ENCODE measurements at regions not wholly inside any gene's neighbourhood (a gene's known extent, or its start where the extent isn't known, plus 50 kb on each side); places are given as distances from the start of the nearest gene placed in this dataset.

DNA sequence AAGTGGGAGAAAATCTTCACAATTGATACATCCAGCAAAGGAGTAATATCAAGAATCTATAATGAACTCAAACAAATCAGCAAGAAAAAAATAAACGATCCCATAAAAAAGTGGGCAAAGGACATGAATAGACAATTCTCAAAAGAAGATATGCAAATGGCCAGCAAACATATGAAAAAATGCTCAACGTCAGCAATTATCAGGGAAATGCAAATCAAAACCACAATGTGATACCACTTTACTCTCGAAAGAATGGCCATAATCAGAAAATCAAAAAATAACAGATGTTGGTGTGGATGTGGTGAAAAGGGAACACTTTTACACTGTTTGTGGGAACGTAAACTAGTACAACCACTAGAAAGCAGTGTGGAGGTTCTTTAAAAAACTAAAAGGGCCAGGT is 114.3 kb upstream of the CCSER1 start:
- Histone ChIP-seq H3K36me3 (ENCODE audit: control insufficient read depth in 2 of 2, insufficient read depth in 1 of 2, low read length in 2 of 2) (no peaks in the 10 kb centered on the region), H3K27ac (ENCODE audit: extremely low read depth, low read depth, low read length) (no peak overlapping the region), H3K4me1 (ENCODE audit: control insufficient read depth, insufficient read depth, low read length) (no peaks in the 10 kb centered on the region), H3K9me3 (ENCODE audit: control insufficient read depth, insufficient read depth, low read depth, low read length) (no peaks in the 10 kb centered on the region), H3K4me3 (ENCODE audit: low read depth, low read length) (no peak overlapping the region)
- no peak for TF ChIP-seq TCF7L2 (IDR thresholded peaks at IDR 0.05; ENCODE audit: borderline replicate concordance, low read depth, low read length)
- TF ChIP-seq SETDB1 (IDR thresholded peaks at IDR 0.05; ENCODE audit: insufficient read length, low read length): no peak
- no peak for TF ChIP-seq ZNF548 (tag by site-specific recombination; IDR thresholded peaks at IDR 0.05)
- TF ChIP-seq KLF7 (tag by site-specific recombination; IDR thresholded peaks at IDR 0.05; ENCODE audit: borderline replicate concordance): no peak
- CTCF ChIA-PET: no interaction called here
- POLR2A ChIA-PET: no interaction called here

- TF ChIP-seq, protein P1, sequence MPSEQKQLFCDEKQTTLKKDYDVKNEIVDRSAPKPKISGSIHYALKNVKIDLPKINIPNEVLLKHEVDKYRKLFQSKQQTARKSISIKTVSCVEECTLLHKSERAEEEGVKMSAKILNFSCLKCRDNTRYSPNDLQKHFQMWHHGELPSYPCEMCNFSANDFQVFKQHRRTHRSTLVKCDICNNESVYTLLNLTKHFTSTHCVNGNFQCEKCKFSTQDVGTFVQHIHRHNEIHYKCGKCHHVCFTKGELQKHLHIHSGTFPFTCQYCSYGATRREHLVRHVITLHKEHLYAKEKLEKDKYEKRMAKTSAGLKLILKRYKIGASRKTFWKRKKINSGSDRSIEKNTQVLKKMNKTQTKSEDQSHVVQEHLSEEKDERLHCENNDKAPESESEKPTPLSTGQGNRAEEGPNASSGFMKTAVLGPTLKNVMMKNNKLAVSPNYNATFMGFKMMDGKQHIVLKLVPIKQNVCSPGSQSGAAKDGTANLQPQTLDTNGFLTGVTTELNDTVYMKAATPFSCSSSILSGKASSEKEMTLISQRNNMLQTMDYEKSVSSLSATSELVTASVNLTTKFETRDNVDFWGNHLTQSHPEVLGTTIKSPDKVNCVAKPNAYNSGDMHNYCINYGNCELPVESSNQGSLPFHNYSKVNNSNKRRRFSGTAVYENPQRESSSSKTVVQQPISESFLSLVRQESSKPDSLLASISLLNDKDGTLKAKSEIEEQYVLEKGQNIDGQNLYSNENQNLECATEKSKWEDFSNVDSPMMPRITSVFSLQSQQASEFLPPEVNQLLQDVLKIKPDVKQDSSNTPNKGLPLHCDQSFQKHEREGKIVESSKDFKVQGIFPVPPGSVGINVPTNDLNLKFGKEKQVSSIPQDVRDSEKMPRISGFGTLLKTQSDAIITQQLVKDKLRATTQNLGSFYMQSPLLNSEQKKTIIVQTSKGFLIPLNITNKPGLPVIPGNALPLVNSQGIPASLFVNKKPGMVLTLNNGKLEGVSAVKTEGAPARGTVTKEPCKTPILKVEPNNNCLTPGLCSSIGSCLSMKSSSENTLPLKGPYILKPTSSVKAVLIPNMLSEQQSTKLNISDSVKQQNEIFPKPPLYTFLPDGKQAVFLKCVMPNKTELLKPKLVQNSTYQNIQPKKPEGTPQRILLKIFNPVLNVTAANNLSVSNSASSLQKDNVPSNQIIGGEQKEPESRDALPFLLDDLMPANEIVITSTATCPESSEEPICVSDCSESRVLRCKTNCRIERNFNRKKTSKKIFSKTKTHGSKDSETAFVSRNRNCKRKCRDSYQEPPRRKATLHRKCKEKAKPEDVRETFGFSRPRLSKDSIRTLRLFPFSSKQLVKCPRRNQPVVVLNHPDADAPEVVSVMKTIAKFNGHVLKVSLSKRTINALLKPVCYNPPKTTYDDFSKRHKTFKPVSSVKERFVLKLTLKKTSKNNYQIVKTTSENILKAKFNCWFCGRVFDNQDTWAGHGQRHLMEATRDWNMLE (tag by site-specific recombination; conservative IDR thresholded peaks at IDR 0.05; ENCODE audit: low read depth): no peak
- TF ChIP-seq ZNF391 (tag by site-specific recombination; IDR thresholded peaks at IDR 0.05; ENCODE audit: borderline replicate concordance, low read depth) (no peak), ZNF513 (tag by site-specific recombination; IDR thresholded peaks at IDR 0.05) (no peak), ZNF10 (tag by site-specific recombination; IDR thresholded peaks at IDR 0.05) (no peak), MYNN (tag by site-specific recombination; IDR thresholded peaks at IDR 0.05; ENCODE audit: borderline replicate concordance) (no peak), ZNF350 (tag by site-specific recombination; IDR thresholded peaks at IDR 0.05) (no peak), ZSCAN16 (tag by site-specific recombination; IDR thresholded peaks at IDR 0.05) (no peak), ZFP41 (tag by site-specific recombination; IDR thresholded peaks at IDR 0.05; ENCODE audit: borderline replicate concordance) (no peak), ZNF169 (tag by site-specific recombination; IDR thresholded peaks at IDR 0.05) (no peak), ZNF658 (tag by site-specific recombination; IDR thresholded peaks at IDR 0.05) (no peak), ZNF335 (tag by site-specific recombination; conservative IDR thresholded peaks at IDR 0.05) (no peak), ZNF426 (tag by site-specific recombination; IDR thresholded peaks at IDR 0.05) (no peak), MZF1 (tag by site-specific recombination; IDR thresholded peaks at IDR 0.05; ENCODE audit: borderline replicate concordance) (no peak), ZNF571 (tag by site-specific recombination; IDR thresholded peaks at IDR 0.05) (no peak), ZNF140 (tag by site-specific recombination; IDR thresholded peaks at IDR 0.05) (no peak)
- H3K36me3 ChIP-seq (ENCODE audit: control insufficient read depth in 2 of 2, insufficient read depth in 1 of 2, low read length in 2 of 2): no peaks in the 10 kb centered on the region
- ChIA-PET POLR2A (no interaction called here), CTCF (interaction anchor here (0.5 to 1.5 kb wide), 4 partner anchors 216 to 330 kb away, joined by 3 to 4 read pairs (median 4); no protein-coding TSS in a partner anchor)
- H3K4me3 ChIP-seq (ENCODE audit: low read depth, low read length): no peak overlapping the region
- H3K4me1 ChIP-seq (ENCODE audit: control insufficient read depth, insufficient read depth, low read length): no peaks in the 10 kb centered on the region
- no peaks in the 10 kb centered on the region for H3K9me3 ChIP-seq (ENCODE audit: control insufficient read depth, insufficient read depth, low read depth, low read length)
- no peak overlapping the region for H3K27ac ChIP-seq (ENCODE audit: extremely low read depth, low read depth, low read length)
Observed at GRCh38 chr4:90024519-90024918, 102.7 kb upstream of the CCSER1 start.
